PFSK-1 (cell line): ENCODE measurements at regions not wholly inside any gene's neighbourhood (a gene's known extent, or its start where the extent isn't known, plus 50 kb on each side); places are given as distances from the start of the nearest gene placed in this dataset.

Source experiments
- FOXP2 ChIP-seq: optimal IDR thresholded peaks from 2 replicates; pipeline ENCODE3; 2011; ENCODE audit warnings: borderline replicate concordance, control low read depth, inconsistent platforms; ENCODE audit not compliant: insufficient read depth; ENCODE audit errors: extremely low read length, extremely low read depth
- POLR2AphosphoS5 ChIP-seq: IDR thresholded peaks from 2 replicates; pipeline ENCODE4 v1.6.1; 2012; ENCODE audit warnings: low read depth, mild to moderate bottlenecking, control low read depth, low read length, moderate library complexity
- SIN3A ChIP-seq: IDR thresholded peaks from 2 replicates; pipeline ENCODE4 v1.6.1; 2012; ENCODE audit warnings: mild to moderate bottlenecking, low read length, moderate library complexity, borderline replicate concordance; ENCODE audit not compliant: insufficient read depth
- TAF1 ChIP-seq: IDR thresholded peaks from 2 replicates; pipeline ENCODE4 v1.6.1; 2012; ENCODE audit warnings: low read length, control low read depth, borderline replicate concordance; ENCODE audit not compliant: insufficient read depth
- TF ChIP-seq, protein P1 (sequence below), 2 experiments: IDR thresholded peaks; 2 replicates each; pipeline versions ENCODE4 v1.6.1 to v1.8.0; 2011 to 2012; ENCODE audit warnings: low read depth in 2 of 2, low read length in 2 of 2, control low read depth in 1 of 2, inconsistent platforms in 1 of 2, mild to moderate bottlenecking in 1 of 2, moderate library complexity in 1 of 2; ENCODE audit not compliant: insufficient read depth in 1 of 2

DNA sequence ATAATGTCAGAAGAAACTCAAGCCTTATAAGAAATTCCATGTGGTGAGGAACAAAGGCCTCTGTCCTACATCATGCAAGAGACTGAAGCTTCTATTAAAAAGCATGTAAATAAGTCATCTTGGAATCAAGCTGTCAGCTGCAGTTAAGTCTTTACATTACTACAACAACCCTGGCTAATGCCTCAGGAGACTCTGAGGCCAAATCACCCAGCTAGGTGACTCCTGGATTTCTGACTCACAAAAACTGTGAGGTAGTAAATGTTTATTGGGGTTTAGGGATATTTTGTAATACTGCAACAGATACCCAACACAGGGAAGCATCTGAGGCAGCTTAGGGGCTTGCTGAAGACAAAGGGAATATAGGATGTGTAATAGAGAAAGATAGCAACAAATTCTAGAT is 89.6 kb downstream of the C11orf87 start:
- TF ChIP-seq POLR2AphosphoS5 = no peak
- TF ChIP-seq, protein P1, sequence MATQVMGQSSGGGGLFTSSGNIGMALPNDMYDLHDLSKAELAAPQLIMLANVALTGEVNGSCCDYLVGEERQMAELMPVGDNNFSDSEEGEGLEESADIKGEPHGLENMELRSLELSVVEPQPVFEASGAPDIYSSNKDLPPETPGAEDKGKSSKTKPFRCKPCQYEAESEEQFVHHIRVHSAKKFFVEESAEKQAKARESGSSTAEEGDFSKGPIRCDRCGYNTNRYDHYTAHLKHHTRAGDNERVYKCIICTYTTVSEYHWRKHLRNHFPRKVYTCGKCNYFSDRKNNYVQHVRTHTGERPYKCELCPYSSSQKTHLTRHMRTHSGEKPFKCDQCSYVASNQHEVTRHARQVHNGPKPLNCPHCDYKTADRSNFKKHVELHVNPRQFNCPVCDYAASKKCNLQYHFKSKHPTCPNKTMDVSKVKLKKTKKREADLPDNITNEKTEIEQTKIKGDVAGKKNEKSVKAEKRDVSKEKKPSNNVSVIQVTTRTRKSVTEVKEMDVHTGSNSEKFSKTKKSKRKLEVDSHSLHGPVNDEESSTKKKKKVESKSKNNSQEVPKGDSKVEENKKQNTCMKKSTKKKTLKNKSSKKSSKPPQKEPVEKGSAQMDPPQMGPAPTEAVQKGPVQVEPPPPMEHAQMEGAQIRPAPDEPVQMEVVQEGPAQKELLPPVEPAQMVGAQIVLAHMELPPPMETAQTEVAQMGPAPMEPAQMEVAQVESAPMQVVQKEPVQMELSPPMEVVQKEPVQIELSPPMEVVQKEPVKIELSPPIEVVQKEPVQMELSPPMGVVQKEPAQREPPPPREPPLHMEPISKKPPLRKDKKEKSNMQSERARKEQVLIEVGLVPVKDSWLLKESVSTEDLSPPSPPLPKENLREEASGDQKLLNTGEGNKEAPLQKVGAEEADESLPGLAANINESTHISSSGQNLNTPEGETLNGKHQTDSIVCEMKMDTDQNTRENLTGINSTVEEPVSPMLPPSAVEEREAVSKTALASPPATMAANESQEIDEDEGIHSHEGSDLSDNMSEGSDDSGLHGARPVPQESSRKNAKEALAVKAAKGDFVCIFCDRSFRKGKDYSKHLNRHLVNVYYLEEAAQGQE (IDR thresholded peaks at IDR 0.05; ENCODE audit: insufficient read depth in 1 of 2, low read depth in 2 of 2, low read length in 2 of 2) = no peak
- no peak for TF ChIP-seq TAF1
- no peak for TF ChIP-seq SIN3A
- TF ChIP-seq FOXP2 = no peak

- TF ChIP-seq POLR2AphosphoS5 = no peak
- no peak for TF ChIP-seq TAF1
- TF ChIP-seq SIN3A = no peak
- no peak for TF ChIP-seq FOXP2
- TF ChIP-seq, protein P1 (IDR thresholded peaks at IDR 0.05; ENCODE audit: insufficient read depth in 1 of 2, low read depth in 2 of 2, low read length in 2 of 2) = no peak
Measured at GRCh38 chr11:109512249-109512648, 90.3 kb downstream of the C11orf87 start.

GRCh38 chr11:109512680-109513079 is 90.7 kb downstream of the C11orf87 start:
- TF ChIP-seq FOXP2 (no peak), POLR2AphosphoS5 (no peak), TAF1 (no peak), SIN3A (no peak)
- TF ChIP-seq, protein P1 (IDR thresholded peaks at IDR 0.05; ENCODE audit: insufficient read depth in 1 of 2, low read depth in 2 of 2, low read length in 2 of 2) = no peak

DNA sequence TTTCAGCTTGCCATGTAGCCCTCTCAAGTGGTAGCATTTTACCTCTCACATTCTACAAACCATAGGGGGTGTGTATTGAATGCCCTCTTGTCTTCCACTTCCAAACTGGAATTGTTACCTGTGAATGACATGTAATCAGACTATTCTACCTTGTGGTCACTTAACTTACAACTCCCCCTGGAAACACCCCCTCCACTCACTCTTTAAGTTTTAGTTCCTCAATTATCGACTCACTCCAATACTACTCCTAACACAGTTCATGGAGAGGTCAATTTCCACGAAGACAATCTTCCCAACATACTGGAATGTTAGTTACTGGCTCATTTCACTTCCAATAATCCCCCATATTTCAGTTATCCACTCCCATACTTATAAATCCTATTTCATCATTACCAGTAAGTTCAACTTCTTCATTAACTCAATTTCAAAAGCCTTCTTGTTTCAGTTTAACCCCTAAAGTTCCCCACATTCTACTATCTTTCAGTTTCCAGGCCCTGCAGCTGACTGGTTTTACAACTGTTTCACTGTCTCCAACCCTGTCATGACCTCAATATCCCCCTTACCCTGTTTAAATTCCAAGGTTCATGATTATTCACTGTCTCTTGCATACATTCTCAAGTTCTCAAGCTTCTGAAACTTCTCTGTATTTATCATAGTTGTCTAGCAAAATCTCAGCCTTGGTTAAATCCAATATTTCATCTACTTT is 92.5 kb downstream of the C11orf87 start:
- no peak for TF ChIP-seq POLR2AphosphoS5
- no peak for TF ChIP-seq FOXP2
- no peak for TF ChIP-seq TAF1
- no peak for TF ChIP-seq SIN3A
- TF ChIP-seq, protein P1 (IDR thresholded peaks at IDR 0.05; ENCODE audit: insufficient read depth in 1 of 2, low read depth in 2 of 2, low read length in 2 of 2) = no peak

DNA sequence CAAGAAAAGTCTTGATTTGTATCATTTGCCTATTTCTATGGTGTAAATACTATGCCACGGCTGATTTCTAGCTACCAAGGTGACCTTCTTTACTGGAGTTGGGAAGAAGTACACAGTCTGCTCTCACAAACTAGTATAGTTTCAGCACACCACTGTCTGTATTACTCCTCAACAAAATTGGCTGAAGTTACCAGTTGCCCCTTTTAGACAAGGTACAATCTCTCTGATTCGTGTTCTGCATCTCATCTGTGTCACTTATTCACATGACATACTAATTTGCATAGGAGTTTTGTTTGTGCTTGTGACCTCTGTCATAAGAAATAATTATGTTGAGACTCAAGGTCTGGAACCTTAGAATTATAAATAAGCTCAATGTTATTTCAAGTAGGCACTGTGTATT is 97.3 kb downstream of the C11orf87 start:
- TF ChIP-seq TAF1 (no peak), FOXP2 (no peak), SIN3A (no peak), POLR2AphosphoS5 (no peak)
- TF ChIP-seq, protein P1 (IDR thresholded peaks at IDR 0.05; ENCODE audit: insufficient read depth in 1 of 2, low read depth in 2 of 2, low read length in 2 of 2) = no peak
